HPDE6-E6E7 (cell line): ENCODE measurements at regions not wholly inside any gene's neighbourhood (a gene's known extent, or its start where the extent isn't known, plus 50 kb on each side); places are given as distances from the start of the nearest gene placed in this dataset.
"Not testable (repeated sequence)": the region's sequence is repeated elsewhere in the genome, so short reads cannot be mapped to it uniquely, and the experiment has no call there.

Source experiments
- DNase-seq: peaks from one replicate; pipeline ENCODE4 v3.0.0; 2011; ENCODE audit warnings: missing footprints; ENCODE audit errors: extremely low spot score

- DNase-seq = no peak
These were observed 163.0 kb upstream of the NLRP1 start for GRCh38 chr17:5747276-5747675.

DNA sequence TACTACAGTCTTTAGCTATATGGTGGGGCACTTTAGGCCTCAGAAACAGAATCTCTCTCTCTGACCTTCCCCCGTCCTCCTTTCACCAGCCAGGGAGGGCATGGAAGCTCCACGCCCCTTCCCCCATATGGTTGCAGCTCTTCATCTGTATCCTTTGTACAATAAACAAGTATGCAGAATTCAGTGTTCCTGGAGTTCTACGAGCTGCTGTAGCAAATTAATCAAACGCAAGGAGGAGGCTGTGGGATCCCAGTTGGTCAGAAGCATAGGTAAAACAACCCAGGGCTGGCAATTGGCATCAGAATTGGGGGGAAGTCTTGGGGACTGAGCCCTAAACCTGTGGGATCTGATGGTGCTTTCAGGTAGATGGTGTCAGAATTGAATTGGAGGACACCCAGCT, 163.7 kb upstream of the NLRP1 start:
- DNase-seq = no peak

- no peak for DNase-seq
These were observed 169.1 kb upstream of the NLRP1 start for GRCh38 chr17:5753421-5753820.

- DNase-seq = no peak
These were observed 173.1 kb upstream of the NLRP1 start for GRCh38 chr17:5757314-5757907.

DNA sequence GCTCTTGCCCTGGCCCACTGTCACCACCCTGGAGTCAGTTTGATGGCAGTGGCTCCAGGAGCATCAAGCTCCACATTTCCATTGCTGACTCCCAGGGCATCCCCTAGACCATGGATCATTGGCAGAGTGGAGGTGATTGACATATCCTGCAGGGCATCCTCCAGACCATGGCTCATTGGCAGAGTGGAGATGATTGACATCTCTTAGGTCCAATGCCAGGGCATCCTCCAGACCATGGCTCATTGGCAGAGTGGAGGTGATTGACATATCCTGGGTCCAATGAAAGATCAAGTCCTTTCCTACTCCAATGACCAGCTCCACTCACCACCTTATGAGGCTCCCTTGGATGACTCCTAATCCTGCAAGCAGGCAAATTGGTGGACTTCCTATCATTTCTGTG, 174.3 kb upstream of the NLRP1 start:
- DNase-seq = no peak

DNA sequence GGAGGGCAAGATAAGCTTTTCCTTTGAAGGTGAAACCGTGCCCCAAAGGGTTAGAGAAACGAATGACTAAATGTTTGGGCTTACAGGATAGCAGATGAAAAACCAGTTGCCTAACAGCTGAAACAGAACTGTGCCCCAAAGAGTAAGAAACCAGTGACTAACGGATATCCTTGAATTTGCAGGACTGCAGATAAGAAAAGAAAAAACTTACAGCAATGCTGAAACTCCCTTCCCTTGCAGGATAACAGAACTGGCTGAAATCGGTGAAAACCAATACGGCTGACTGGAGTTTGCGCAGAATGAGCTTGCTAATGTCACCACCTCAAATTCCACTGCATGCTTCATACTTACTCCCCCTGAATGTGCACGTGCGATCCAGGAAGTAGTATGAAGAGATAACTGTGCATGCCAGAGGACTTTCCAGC, 175.2 kb upstream of the NLRP1 start:
- DNase-seq = no peak

- DNase-seq = no peak
These were observed 177.9 kb upstream of the NLRP1 start for GRCh38 chr17:5762191-5762590.

DNA sequence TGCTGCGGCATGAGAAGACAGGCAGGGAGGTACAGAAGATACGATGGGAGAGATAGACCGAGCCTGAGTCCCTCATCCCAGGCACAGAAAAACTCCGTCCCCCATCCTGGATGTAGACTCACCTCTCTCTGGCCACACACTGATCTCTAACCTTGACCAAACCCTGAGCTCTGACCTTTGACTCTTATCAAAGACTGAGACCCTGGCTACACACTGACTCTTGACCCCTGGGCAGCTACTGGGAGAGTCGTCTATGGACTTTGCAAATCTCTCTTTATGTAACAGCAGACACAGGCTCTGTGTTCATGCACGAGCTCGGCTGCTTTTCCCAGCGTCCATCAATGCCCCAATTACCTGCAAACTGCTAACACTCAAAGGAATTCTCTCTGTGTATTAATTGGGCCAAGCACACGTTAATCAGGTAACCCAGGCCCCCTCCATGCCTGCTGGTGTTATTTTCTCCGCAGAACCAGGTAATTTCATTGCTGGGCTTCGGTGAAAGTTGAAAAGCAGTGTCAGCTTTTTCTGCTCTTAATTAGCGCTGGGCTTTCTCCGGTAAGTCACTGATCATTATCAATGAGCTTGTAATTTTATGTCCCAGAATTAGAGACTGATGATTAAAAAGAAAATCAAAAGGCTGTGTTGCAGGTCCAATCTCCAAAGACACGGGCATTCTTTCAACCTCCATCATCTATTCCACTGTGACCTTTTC, 179.4 kb upstream of the NLRP1 start:
- no peak for DNase-seq

GRCh38 chr17:5769593-5770354, 185.5 kb upstream of the NLRP1 start:
- no peak for DNase-seq

GRCh38 chr17:5770441-5771270, 186.3 kb upstream of the NLRP1 start:
- DNase-seq = no peak

GRCh38 chr17:5771271-5771577, 186.9 kb upstream of the NLRP1 start:
- DNase-seq = not testable (repeated sequence)

GRCh38 chr17:5772017-5772416, 187.7 kb upstream of the NLRP1 start:
- not testable (repeated sequence) for DNase-seq

- DNase-seq = no peak
These were observed 188.4 kb upstream of the NLRP1 start for GRCh38 chr17:5772720-5773119.

- no peak for DNase-seq
These were observed 189.6 kb upstream of the NLRP1 start for GRCh38 chr17:5773816-5774360.

DNA sequence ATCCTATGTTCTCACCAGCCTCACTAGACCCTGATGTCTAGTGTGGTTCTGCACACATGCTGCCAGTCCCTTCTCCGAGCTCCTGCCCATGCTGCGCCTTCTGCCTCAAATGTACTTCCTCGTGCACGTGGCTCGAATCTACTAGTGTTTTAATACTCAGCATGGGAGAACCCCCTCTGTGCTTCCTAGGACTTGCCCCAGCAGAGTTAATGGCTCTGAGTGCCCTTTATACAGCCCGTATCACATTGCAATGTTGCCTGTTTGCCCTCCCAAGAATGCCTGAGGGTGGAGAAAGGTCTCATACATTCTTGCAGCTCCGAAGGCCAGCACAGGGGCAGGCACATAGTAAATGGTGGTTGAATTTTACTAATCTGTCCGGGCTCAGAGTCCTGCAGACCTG, 190.8 kb upstream of the NLRP1 start:
- DNase-seq = no peak

DNA sequence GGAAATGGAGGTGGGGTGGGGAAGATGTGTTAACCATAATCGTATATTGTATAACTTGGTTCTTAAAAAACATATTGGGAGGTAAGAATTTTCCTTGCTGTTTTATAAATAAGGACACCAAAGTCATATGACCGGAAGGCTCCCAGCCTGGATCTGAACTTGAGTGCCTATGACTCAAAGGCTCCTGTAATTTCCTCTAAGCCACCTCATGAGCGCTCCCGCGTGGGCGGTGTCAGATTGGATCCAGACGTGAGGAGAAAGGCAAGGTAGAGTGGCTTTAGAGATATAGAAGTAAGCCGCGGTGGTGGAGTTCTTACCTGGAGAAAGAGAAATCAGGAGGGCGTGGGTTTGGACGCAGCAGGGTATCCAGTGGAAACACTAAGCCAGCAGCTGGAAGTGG, 196.2 kb upstream of the NLRP1 start:
- no peak for DNase-seq

- DNase-seq = no peak
These were observed 197.1 kb upstream of the NLRP1 start for GRCh38 chr17:5781236-5781927.

GRCh38 chr17:5783269-5783668, 199.0 kb upstream of the NLRP1 start:
- DNase-seq = no peak

DNA sequence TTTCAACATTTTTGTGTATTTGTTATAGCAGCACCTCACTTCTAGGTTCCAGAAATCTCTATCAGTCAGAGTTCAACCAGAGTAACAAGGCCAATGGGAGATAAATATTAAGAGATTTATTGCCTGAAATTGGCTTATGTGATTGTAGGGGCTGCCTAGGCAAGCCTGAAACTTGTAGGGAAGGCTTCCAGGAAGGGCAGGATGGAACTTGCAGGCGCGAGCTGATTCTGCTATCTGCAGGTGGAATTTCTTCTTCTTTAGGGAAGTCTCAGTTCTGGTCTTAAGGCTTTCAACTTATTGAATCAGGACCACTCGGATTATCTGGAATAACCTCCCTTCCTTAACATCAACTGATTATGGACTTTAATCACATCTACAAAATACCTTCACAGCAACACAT, 199.5 kb upstream of the NLRP1 start:
- no peak for DNase-seq

DNA sequence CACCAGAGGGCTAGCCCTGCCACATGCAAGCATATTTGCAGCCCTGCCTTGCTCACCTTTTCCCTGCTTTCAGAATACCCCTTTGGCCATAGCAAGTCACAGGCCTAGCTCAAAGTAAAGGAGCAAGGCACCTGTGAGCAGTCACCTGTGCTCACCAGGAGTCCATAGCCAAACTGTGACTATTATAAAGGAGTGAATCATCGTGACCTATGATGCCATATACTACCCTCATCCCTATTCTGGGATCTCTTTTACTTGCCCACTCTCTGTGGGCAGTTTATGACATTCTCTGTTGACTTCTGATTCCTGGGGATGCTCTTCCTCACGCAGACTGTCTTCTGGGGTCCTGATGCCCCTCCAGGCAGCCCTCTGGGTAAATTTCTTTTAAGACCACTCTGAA, 200.5 kb upstream of the NLRP1 start:
- no peak for DNase-seq

DNA sequence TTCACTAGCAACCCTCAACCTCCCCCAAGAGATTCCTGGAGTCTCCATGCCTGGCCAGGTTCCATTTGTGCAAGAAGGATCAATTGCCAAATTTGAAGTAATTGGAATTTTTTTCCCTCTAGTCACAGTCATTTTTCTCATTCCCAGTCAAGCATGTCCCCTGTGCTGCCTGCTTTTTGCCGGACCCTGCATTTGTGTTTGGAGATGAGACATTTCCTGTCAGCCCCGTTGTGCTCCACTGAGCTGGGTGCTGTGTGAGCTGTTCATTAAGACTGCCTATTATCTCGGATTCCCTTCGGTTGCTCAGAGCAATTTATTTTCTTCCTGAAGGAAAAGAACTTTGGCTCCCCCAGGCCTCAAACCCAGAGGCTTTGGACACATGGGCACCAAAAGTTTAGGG, 201.0 kb upstream of the NLRP1 start:
- no peak for DNase-seq
